ENCODE measurements at regions not wholly inside any gene's neighbourhood (a gene's known extent, or its start where the extent isn't known, plus 50 kb on each side); places are given as distances from the start of the nearest gene placed in this dataset.
A peak's percentile ranks its signal among the peaks of the same experiment; 100 is the strongest.

DNA sequence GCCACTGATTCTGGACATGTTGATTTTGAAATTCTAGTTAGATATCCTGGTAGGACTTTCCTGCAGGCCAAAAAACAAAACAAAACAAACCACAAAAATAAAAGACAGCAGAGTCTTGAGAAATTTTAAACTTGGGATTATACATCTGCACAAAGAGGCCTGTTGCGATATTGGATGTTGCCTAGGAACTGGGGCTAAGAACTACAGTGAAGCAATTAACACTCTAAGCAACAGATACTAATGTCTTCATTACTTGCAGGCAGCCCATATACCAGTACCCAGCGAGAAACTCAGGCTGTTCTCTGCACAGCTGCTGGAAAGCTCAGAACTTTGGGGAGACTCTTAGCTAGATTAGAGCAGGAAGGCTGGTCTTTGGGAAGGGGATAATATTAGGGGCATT is 69.1 kb upstream of the SCOC start:
- ChIA-PET CTCF (no interaction called here), POLR2A (interaction anchor here (1.1 kb wide), 1 partner anchor 9 kb away, joined by 3 read pairs; no protein-coding TSS in a partner anchor)
- TF ChIP-seq, protein P1, sequence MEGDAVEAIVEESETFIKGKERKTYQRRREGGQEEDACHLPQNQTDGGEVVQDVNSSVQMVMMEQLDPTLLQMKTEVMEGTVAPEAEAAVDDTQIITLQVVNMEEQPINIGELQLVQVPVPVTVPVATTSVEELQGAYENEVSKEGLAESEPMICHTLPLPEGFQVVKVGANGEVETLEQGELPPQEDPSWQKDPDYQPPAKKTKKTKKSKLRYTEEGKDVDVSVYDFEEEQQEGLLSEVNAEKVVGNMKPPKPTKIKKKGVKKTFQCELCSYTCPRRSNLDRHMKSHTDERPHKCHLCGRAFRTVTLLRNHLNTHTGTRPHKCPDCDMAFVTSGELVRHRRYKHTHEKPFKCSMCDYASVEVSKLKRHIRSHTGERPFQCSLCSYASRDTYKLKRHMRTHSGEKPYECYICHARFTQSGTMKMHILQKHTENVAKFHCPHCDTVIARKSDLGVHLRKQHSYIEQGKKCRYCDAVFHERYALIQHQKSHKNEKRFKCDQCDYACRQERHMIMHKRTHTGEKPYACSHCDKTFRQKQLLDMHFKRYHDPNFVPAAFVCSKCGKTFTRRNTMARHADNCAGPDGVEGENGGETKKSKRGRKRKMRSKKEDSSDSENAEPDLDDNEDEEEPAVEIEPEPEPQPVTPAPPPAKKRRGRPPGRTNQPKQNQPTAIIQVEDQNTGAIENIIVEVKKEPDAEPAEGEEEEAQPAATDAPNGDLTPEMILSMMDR (IDR thresholded peaks at IDR 0.05) = no peak
- Mint-ChIP-seq H3K4me3 (no peak overlapping the region), H3K9me3 (no peaks in the 10 kb centered on the region), H3K27ac (no peak overlapping the region), H3K4me1 (ENCODE audit: low read depth) (no peaks in the 10 kb centered on the region), H3K36me3 (ENCODE audit: low read depth) (no peaks in the 10 kb centered on the region), H3K27me3 (peaks cover 2% of the 10 kb centered on the region)
- DNase-seq (no peak), ATAC-seq (no peak)
- intact Hi-C loops (cut with micrococcal nuclease) = no loop called here

DNA sequence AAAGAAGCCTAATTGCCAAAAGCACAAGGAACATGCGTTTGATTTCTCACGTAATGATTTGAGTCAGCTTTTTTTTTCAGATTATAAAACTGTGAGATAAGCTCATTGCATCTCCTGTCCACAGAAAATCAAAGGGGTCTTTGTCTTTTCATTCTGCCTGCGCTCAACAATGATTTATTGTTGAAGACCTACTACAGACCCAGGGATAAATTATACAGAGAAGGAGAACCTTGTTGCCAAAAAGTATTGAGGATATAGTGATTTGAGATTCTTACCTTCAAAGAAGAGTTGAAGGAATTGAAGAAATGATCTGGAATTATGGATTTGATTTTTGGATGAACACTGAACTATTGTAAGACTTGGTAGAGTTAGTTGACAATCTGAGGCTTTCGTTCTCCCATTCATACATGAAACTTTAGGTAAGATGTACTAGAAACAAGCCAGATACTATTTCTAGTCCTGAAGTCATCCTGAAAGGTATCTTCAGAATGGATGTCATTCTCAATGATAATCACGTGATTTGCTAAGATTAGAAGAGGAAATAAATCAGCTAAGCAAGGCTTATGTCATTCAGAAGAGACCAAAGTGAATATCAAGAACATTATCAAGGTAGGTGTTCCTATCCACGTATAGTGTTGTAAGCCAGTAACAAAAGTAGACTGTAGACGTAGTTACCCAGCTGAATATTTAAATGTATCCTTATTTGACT is 71.1 kb upstream of the SCOC start:
- POLR2A ChIA-PET = no interaction called here
- no peaks in the 10 kb centered on the region for H3K9me3 Mint-ChIP-seq
- no peak for DNase-seq
- no peak for ATAC-seq
- TF ChIP-seq, protein P1 (IDR thresholded peaks at IDR 0.05) = no peak
- intact Hi-C loops (cut with micrococcal nuclease) = no loop called here
- no peak overlapping the region for H3K4me3 Mint-ChIP-seq
- H3K27me3 Mint-ChIP-seq = peaks cover 2% of the 10 kb centered on the region
- H3K36me3 Mint-ChIP-seq (ENCODE audit: low read depth) = no peaks in the 10 kb centered on the region
- H3K4me1 Mint-ChIP-seq (ENCODE audit: low read depth) = no peaks in the 10 kb centered on the region
- no peak overlapping the region for H3K27ac Mint-ChIP-seq
- CTCF ChIA-PET = no interaction called here

DNA sequence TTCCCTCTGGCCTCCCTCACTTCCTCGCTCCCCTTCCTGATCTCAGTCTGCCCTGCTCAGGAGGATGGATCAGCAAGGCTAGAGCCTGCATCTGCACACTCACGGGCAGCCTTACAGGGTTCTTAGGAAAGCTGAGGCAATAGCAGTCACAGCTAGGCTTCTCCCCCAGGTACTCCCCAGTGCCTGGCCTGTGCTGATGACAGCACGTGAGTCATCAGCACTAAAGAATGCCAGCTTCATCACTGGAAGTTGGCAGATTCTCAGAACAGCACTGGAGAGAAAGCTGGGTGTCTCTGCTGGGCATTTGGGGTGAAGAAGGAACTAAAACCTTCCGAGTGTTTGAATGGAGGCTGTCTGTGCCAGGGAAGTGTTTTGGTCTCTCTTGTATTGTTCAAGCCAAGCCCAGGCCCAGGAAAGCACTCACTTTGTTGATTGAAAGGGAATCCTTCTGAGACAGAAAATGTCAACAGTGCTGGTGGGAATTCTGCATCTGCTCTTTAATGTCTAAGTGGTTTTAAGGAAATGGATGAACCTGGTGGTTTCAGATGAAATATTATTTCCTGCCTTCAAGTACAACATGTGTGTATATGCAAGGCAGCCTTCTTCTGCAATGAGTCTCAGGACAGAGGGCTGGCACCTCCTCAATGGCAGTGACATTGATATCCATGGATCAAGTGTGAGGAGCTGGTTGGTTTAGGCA is 73.0 kb upstream of the SCOC start:
- H3K27me3 Mint-ChIP-seq = no peaks in the 10 kb centered on the region
- H3K4me3 Mint-ChIP-seq = no peak overlapping the region
- DNase-seq = peak; percentile 5
- no peak for ATAC-seq
- no peak overlapping the region for H3K27ac Mint-ChIP-seq
- H3K9me3 Mint-ChIP-seq = no peaks in the 10 kb centered on the region
- POLR2A ChIA-PET = interaction anchor here (0.6 kb wide), 1 partner anchor 60 kb away, joined by 3 read pairs; no protein-coding TSS in a partner anchor
- intact Hi-C loops (cut with micrococcal nuclease) = no loop called here
- H3K4me1 Mint-ChIP-seq (ENCODE audit: low read depth) = no peaks in the 10 kb centered on the region
- no peaks in the 10 kb centered on the region for H3K36me3 Mint-ChIP-seq (ENCODE audit: low read depth)
- CTCF ChIA-PET = no interaction called here
- TF ChIP-seq, protein P1 (IDR thresholded peaks at IDR 0.05) = no peak

DNA sequence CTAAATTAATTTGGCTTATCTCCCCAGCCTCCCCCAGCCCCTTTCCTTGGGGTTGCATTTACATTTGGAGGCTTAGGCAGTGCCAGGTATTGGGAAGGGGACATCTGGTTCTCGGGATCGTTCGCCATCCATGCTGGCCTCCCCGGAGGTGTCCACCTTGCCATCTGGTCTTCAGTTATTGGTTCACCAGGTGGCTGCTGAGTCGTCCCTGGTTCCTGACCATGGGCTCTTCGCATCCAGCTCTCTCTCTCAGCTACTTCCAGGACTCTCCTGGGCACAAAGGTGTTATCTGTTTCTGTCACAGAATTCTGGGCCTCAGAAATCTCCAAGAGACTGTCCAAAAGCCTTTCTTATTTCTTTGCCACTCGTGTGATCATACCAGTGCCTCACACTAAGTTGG is 75.4 kb upstream of the SCOC start:
- intact Hi-C loops (cut with micrococcal nuclease) = no loop called here
- Mint-ChIP-seq H3K27ac (no peak overlapping the region), H3K36me3 (ENCODE audit: low read depth) (no peaks in the 10 kb centered on the region), H3K4me1 (ENCODE audit: low read depth) (no peaks in the 10 kb centered on the region), H3K9me3 (no peaks in the 10 kb centered on the region), H3K4me3 (no peak overlapping the region), H3K27me3 (no peaks in the 10 kb centered on the region)
- no peak for ATAC-seq
- ChIA-PET CTCF (no interaction called here), POLR2A (no interaction called here)
- TF ChIP-seq, protein P1 (IDR thresholded peaks at IDR 0.05) = no peak
- no peak for DNase-seq

DNA sequence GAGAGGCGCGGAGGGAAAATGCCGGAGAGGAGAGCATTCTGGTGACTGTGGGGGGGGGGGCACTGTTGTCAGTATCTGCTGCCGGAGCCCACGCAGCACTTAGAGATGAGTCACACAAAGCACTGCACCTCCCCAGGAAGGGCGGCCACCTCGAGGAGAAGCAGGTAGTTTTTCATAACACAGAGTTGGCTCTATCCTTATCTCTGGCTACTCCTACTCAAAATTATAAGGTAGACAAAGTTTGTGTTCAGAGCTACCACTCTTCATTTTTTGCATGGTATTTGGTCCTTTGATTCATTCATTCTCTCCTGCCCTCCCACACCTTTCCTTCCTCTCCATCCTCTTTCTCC is 76.2 kb upstream of the SCOC start:
- ChIA-PET POLR2A (no interaction called here), CTCF (no interaction called here)

More for the DNA sequence above, 76.2 kb upstream of the SCOC start:
- Mint-ChIP-seq H3K36me3 (ENCODE audit: low read depth) (no peaks in the 10 kb centered on the region), H3K27me3 (no peaks in the 10 kb centered on the region), H3K4me1 (ENCODE audit: low read depth) (no peaks in the 10 kb centered on the region), H3K27ac (no peak overlapping the region), H3K4me3 (no peak overlapping the region), H3K9me3 (no peaks in the 10 kb centered on the region)
- intact Hi-C loops (cut with micrococcal nuclease) = no loop called here
- DNase-seq (no peak), ATAC-seq (no peak)
- TF ChIP-seq, protein P1 (IDR thresholded peaks at IDR 0.05) = no peak
